Endothelial cell of umbilical vein (primary cell): ENCODE measurements at regions not wholly inside any gene's neighbourhood (a gene's known extent, or its start where the extent isn't known, plus 50 kb on each side); places are given as distances from the start of the nearest gene placed in this dataset.

ENCODE experiments used
- BruUV-seq: library from RNA; stranded (reverse); fragments of 400-500 nt; replicated peaks from 2 replicates; lab custom pipeline; 2021; lab: Mats Ljungman, UMichigan
- CTCF ChIA-PET: fragments of 300-600, 350-600 bp; sonication (Branson Sonifier 250); formaldehyde crosslinking; loops from one replicate; lab custom pipeline; 2021; ENCODE audit warnings: antibody characterized with exemption, inconsistent platforms; lab: Charles Lee
- POLR2A ChIA-PET: fragments of 300-600, 350-600 bp; sonication (Branson Sonifier 250); formaldehyde crosslinking; loops from one replicate; lab custom pipeline; 2021; ENCODE audit warnings: antibody characterized with exemption, inconsistent platforms; lab: Charles Lee
- DNase-seq: peaks from one replicate; pipeline ENCODE4 v3.0.0-alpha.2; 2011; ENCODE audit warnings: low read depth, low spot score
- FAIRE-seq: peaks from 2 replicates; lab custom pipeline; 2011; peaks lifted over from hg19 to GRCh38; lab: Jason Lieb, UNC
- H2AFZ ChIP-seq: 2 replicates; pipeline ENCODE4 v1.6.0; 2012; ENCODE audit warnings: low read depth, low read length, control low read depth, inconsistent platforms
- H3K27ac ChIP-seq: 2 replicates; pipeline ENCODE4 v1.5.1; 2011; ENCODE audit warnings: low read depth, mild to moderate bottlenecking, control low read depth, low read length, moderate library complexity; ENCODE audit not compliant: insufficient read depth
- H3K27me3 ChIP-seq, 2 experiments: 2 replicates each; pipeline versions ENCODE4 v1.6.0 to v1.6.1; 2011; ENCODE audit warnings: low read length in 2 of 2, mixed read lengths in 1 of 2; ENCODE audit not compliant: control insufficient read depth in 2 of 2, insufficient read depth in 2 of 2
- H3K36me3 ChIP-seq, 2 experiments: 2 replicates in 1 of 2; 3 replicates in 1 of 2; pipeline ENCODE4 v1.5.1; 2011; ENCODE audit warnings: low read length in 2 of 2, mild to moderate bottlenecking in 1 of 2, moderate library complexity in 1 of 2; ENCODE audit not compliant: control insufficient read depth in 2 of 2, insufficient read depth in 2 of 2; ENCODE audit errors: extremely low read depth in 1 of 2
- H3K4me1 ChIP-seq: 3 replicates; pipeline ENCODE4 v1.5.1; 2011; ENCODE audit warnings: mild to moderate bottlenecking, low read length; ENCODE audit not compliant: control insufficient read depth, insufficient read depth; ENCODE audit errors: extremely low read depth
- H3K4me2 ChIP-seq: 2 replicates; pipeline ENCODE4 v1.6.1; 2011; ENCODE audit warnings: low read length, control low read depth, mixed read lengths; ENCODE audit not compliant: insufficient read depth
- H3K4me3 ChIP-seq, 3 experiments: fragments of 200-600 bp in 1 of 3; sonication (generic), shearing (Covaris generic) in 1 of 3; replicated peaks in 1 of 3; 2 replicates each; pipeline ENCODE4 v1.5.1; 2011 to 2016; ENCODE audit warnings: control low read depth in 3 of 3, low read length in 3 of 3, mild to moderate bottlenecking in 2 of 3, inconsistent platforms in 1 of 3, low read depth in 1 of 3, moderate library complexity in 1 of 3; ENCODE audit not compliant: insufficient read depth in 1 of 3
- H3K79me2 ChIP-seq: 2 replicates; pipeline ENCODE4 v1.6.0; 2012; ENCODE audit warnings: low read length, inconsistent platforms; ENCODE audit not compliant: control insufficient read depth, insufficient read depth
- H3K9ac ChIP-seq: replicated peaks from 2 replicates; pipeline ENCODE3; 2011; ENCODE audit warnings: low read length, control low read depth; ENCODE audit not compliant: insufficient read depth; ENCODE audit errors: extremely low read depth
- H3K9me1 ChIP-seq: replicated peaks from 3 replicates; pipeline ENCODE4 v1.6.0; 2011; ENCODE audit warnings: mild to moderate bottlenecking, low read length; ENCODE audit not compliant: control insufficient read depth, insufficient read depth; ENCODE audit errors: extremely low read depth
- H3K9me3 ChIP-seq: replicated peaks from 2 replicates; pipeline ENCODE4 v1.5.1; 2012; ENCODE audit warnings: low read length, inconsistent platforms; ENCODE audit not compliant: control insufficient read depth, insufficient read depth
- H4K20me1 ChIP-seq: replicated peaks from 2 replicates; pipeline ENCODE3; 2011; ENCODE audit warnings: mild to moderate bottlenecking, low read length; ENCODE audit not compliant: control insufficient read depth, insufficient read depth; ENCODE audit errors: extremely low read depth
- CTCF ChIP-seq, 2 donors: IDR thresholded peaks; 1 replicate in 1 of 2; 2 replicates in 1 of 2; pipeline ENCODE4 v1.5.1; 2011; ENCODE audit warnings: low read length in 2 of 2, mild to moderate bottlenecking in 2 of 2, moderate library complexity in 2 of 2, control low read depth in 1 of 2, inconsistent platforms in 1 of 2, low read depth in 1 of 2; ENCODE audit not compliant: insufficient read depth in 1 of 2; ENCODE audit errors: extremely low read depth in 1 of 2
- EZH2 ChIP-seq: IDR thresholded peaks from 2 replicates; pipeline ENCODE4 v1.6.1; 2012; ENCODE audit warnings: borderline replicate concordance, low read depth, mild to moderate bottlenecking, moderate library complexity, low read length, inconsistent platforms; ENCODE audit not compliant: severe bottlenecking
- FOS ChIP-seq: IDR thresholded peaks from 2 replicates; pipeline ENCODE4 v1.6.1; 2011; ENCODE audit warnings: mild to moderate bottlenecking, low read length, moderate library complexity, borderline replicate concordance; ENCODE audit not compliant: insufficient read depth
- GATA2 ChIP-seq: IDR thresholded peaks from 2 replicates; pipeline ENCODE4 v1.7.0; 2011; ENCODE audit warnings: low read depth, mild to moderate bottlenecking, moderate library complexity, mixed read lengths, low read length; ENCODE audit not compliant: insufficient read length, insufficient read depth
- JUN ChIP-seq: IDR thresholded peaks from 2 replicates; pipeline ENCODE4 v1.6.1; 2011; ENCODE audit warnings: borderline replicate concordance, low read depth; ENCODE audit not compliant: insufficient read length, insufficient read depth
- MAX ChIP-seq: IDR thresholded peaks from 2 replicates; pipeline ENCODE4 v1.6.1; 2011; ENCODE audit not compliant: insufficient read depth, insufficient read length
- MYC ChIP-seq: IDR thresholded peaks from one replicate; pipeline ENCODE4 v1.6.1; 2011; ENCODE audit warnings: mild to moderate bottlenecking, low read depth, low read length
- POLR2A ChIP-seq: IDR thresholded peaks from 2 replicates; pipeline ENCODE4 v1.6.1; 2012; ENCODE audit warnings: low read depth, mild to moderate bottlenecking, control low read depth, low read length
- POLR2AphosphoS5 ChIP-seq: IDR thresholded peaks from 2 replicates; pipeline ENCODE4 v1.6.1; 2012; ENCODE audit warnings: low read depth, mild to moderate bottlenecking, control low read depth, low read length, moderate library complexity; ENCODE audit not compliant: insufficient read depth
- dilution Hi-C: fragments of 300-500 bp; cut with MboI; formaldehyde crosslinking; loops from one replicate; pipeline ENCODE4 v1.15.0; 2019; ENCODE audit warnings: low sequenced_read_pairs; ENCODE audit not compliant: extremely low pct_ligation_motif_present
- intact Hi-C: fragments of 100-400 bp; cut with micrococcal nuclease; formaldehyde crosslinking; loops from one replicate; pipeline ENCODE4 v1.10.0; 2022

GRCh38 chr13:73169971-73170370 lies 111.2 kb downstream of the KLF5 start:
- DNase-seq (no peak), FAIRE-seq (no peak)
- Histone ChIP-seq H3K79me2 (no peaks in the 10 kb centered on the region), H3K9me3 (no peaks in the 10 kb centered on the region), H3K4me1 (no peaks in the 10 kb centered on the region), H3K27ac (no peak overlapping the region), H3K4me3 (no peak overlapping the region), H4K20me1 (no peaks in the 10 kb centered on the region), H3K36me3 (no peaks in the 10 kb centered on the region), H3K9me1 (no peaks in the 10 kb centered on the region), H3K4me2 (no peak overlapping the region), H3K27me3 (peaks cover 0 to 4% of the 10 kb centered on the region in 2 experiments), H2AFZ (no peak overlapping the region), H3K9ac (no peak overlapping the region)
- BruUV-seq, result no TSS peak
- CTCF ChIA-PET, result interaction anchor here (1.1 kb wide), 1 partner anchor 12 kb away, joined by 4 read pairs; no protein-coding TSS in a partner anchor
- intact Hi-C loops, result no loop called here
- POLR2A ChIA-PET, result no interaction called here
- dilution Hi-C loops, result no loop called here
- TF ChIP-seq POLR2A, result no peak
- TF ChIP-seq MAX, result no peak

GRCh38 chr13:73168953-73169401 lies 110.2 kb downstream of the KLF5 start:
- no peaks in the 10 kb centered on the region for H3K79me2 ChIP-seq
- peaks cover 0 to 4% of the 10 kb centered on the region in 2 experiments for H3K27me3 ChIP-seq
- no peaks in the 10 kb centered on the region for H4K20me1 ChIP-seq
- no peak overlapping the region for H3K27ac ChIP-seq
- intact Hi-C loops (no loop called here), dilution Hi-C loops (no loop called here)
- POLR2A ChIA-PET, result no interaction called here
- DNase-seq (no peak), FAIRE-seq (no peak)
- no peaks in the 10 kb centered on the region for H3K9me1 ChIP-seq
- H3K4me1 ChIP-seq, result no peaks in the 10 kb centered on the region
- no peaks in the 10 kb centered on the region for H3K9me3 ChIP-seq
- H2AFZ ChIP-seq, result no peak overlapping the region
- H3K9ac ChIP-seq, result no peak overlapping the region
- BruUV-seq, result no TSS peak
- no peak for TF ChIP-seq POLR2A
- TF ChIP-seq MAX, result no peak
- no peak for TF ChIP-seq JUN
- TF ChIP-seq POLR2AphosphoS5, result no peak
- TF ChIP-seq MYC, result no peak
- TF ChIP-seq CTCF (IDR thresholded peaks at IDR 0.05; ENCODE audit: extremely low read depth in 1 of 2, insufficient read depth in 1 of 2, low read depth in 1 of 2, low read length in 2 of 2), result no peak
- TF ChIP-seq FOS, result no peak
- no peak for TF ChIP-seq EZH2
- no peak for TF ChIP-seq GATA2
- no peaks in the 10 kb centered on the region for H3K36me3 ChIP-seq
- H3K4me2 ChIP-seq, result no peak overlapping the region
- H3K4me3 ChIP-seq, result no peak overlapping the region
- CTCF ChIA-PET, result interaction anchor here (1.1 to 1.4 kb wide), 2 partner anchors 11 to 14 kb away, joined by 3 to 4 read pairs; no protein-coding TSS in a partner anchor
